Heart right ventricle (tissue), 16 donors: ENCODE measurements at regions not wholly inside any gene's neighbourhood (a gene's known extent, or its start where the extent isn't known, plus 50 kb on each side); places are given as distances from the start of the nearest gene placed in this dataset.

Experiments used
- ATAC-seq, 8 donors: fragments of 200-7000 bp; cut with Tn5 transposase; one replicate each; pipeline ENCODE4 v1.9.1; 2020; ENCODE audit warnings: mild to moderate bottlenecking in 8 of 8, moderate library complexity in 8 of 8, moderate number of reproducible peaks in 1 of 8
- DNase-seq, 2 donors: peaks; one replicate each; pipeline ENCODE4 v3.0.0-alpha.2; 2020
- H3K27ac ChIP-seq, 10 donors: fragments of 200-600 bp; sonication (generic) in 2 of 10; one replicate each; pipeline versions ENCODE4 v1.5.0 to v1.8.0; 2020 to 2022; ENCODE audit warnings: mild to moderate bottlenecking in 3 of 10
- H3K27me3 ChIP-seq, 7 donors: fragments of 200-600 bp; one replicate each; pipeline ENCODE4 v1.8.0; 2021 to 2022; ENCODE audit warnings: mild to moderate bottlenecking in 2 of 7
- H3K36me3 ChIP-seq, 9 donors: fragments of 200-600 bp; sonication (generic) in 1 of 9; one replicate each; pipeline versions ENCODE4 v1.5.0 to v1.8.0; 2020 to 2022; ENCODE audit warnings: mild to moderate bottlenecking in 2 of 9
- H3K4me1 ChIP-seq, 9 donors: fragments of 200-600 bp; sonication (generic) in 1 of 9; one replicate each; pipeline versions ENCODE4 v1.5.0 to v1.8.0; 2020 to 2022; ENCODE audit warnings: mild to moderate bottlenecking in 4 of 9
- H3K4me3 ChIP-seq, 10 donors: fragments of 200-600 bp; sonication (generic) in 2 of 10; one replicate each; pipeline versions ENCODE4 v1.5.0 to v1.8.0; 2020 to 2022; ENCODE audit warnings: mild to moderate bottlenecking in 7 of 10, moderate library complexity in 2 of 10
- H3K9me3 ChIP-seq, 11 donors: fragments of 200-600 bp in 10 of 11; sonication (generic) in 2 of 11; one replicate each; pipeline versions ENCODE4 v1.5.0 to v1.8.0; 2013 to 2022; ENCODE audit warnings: mild to moderate bottlenecking in 2 of 11, control low read depth in 1 of 11, moderate library complexity in 1 of 11
- WGBS, 2 donors: extraction: QIAGEN DNeasy Blood & Tissue Kit; methylation state at CpG; one replicate each; pipeline ENCODE4 v1.1.7; 2013; ENCODE audit warnings: inconsistent platforms in 1 of 2; 5-methylcytosine and 5-hydroxymethylcytosine counted together
- intact Hi-C, 10 donors: fragments of 100-400 bp; cut with DNase I; formaldehyde crosslinking; loops; one replicate each; pipeline versions ENCODE4 v1.11.1 to v1.14.2; 2022
- TF ChIP-seq, protein P1 (sequence below), 9 donors: fragments of 200-600 bp; sonication (generic) in 2 of 9; IDR thresholded peaks; one replicate each; pipeline versions ENCODE4 v1.5.0 to v1.8.0; 2021 to 2022; ENCODE audit warnings: antibody characterized with exemption in 9 of 9, mild to moderate bottlenecking in 5 of 9, moderate library complexity in 1 of 9
- donor health status: Arrhythmogenic right ventricular cardiomyopathy.
- donor health status: ischemic (EF 13 %, LVEDD 7.1; RV severe dilation, severe dysfunction).
- donor health status: healthy with polysubstance abuse.
- donor health status: DM: no; HTN: yes; CAD: no.
- donor health status: DM: no; HTN: no; CAD: no.
- donor health status: ischemic (EF 25% LVEDD 6.9; RV normal size, moderate dysfunction).
- donor health status: ischemic (EF 25% LVEDD 5.7; RV mildly dilated, moderate dysfunction).
- donor health status: healthy.
- donor health status: DM: yes; HTN: yes; CAD: no.
- donor health status: Ischemic cardiomyopathy.
- donor health status: ischemic (EF 35%, LVEDD 5.7; RV mildly dilated, moderate dysfunction).
- donor health status: nonischemic (EF 11% LVEDD 7.7; RV severe dilation, severe dysfunction).
- donor health status: DM: yes; HTN: yes; CAD: no.
- donor health status: PGD.
- donor health status: ischemic (EF 29% LVEDD 5.4; RV normal size, mild dysfunction).
- donor health status: nonischemic (EF 23%, LVEDD 6.1; RV moderate dilation, normal function).

GRCh38 chr16:77059446-77059845 is 131.5 kb upstream of the MON1B start:
- DNase-seq (no peak), ATAC-seq (no peak)
- TF ChIP-seq, protein P1, sequence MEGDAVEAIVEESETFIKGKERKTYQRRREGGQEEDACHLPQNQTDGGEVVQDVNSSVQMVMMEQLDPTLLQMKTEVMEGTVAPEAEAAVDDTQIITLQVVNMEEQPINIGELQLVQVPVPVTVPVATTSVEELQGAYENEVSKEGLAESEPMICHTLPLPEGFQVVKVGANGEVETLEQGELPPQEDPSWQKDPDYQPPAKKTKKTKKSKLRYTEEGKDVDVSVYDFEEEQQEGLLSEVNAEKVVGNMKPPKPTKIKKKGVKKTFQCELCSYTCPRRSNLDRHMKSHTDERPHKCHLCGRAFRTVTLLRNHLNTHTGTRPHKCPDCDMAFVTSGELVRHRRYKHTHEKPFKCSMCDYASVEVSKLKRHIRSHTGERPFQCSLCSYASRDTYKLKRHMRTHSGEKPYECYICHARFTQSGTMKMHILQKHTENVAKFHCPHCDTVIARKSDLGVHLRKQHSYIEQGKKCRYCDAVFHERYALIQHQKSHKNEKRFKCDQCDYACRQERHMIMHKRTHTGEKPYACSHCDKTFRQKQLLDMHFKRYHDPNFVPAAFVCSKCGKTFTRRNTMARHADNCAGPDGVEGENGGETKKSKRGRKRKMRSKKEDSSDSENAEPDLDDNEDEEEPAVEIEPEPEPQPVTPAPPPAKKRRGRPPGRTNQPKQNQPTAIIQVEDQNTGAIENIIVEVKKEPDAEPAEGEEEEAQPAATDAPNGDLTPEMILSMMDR (IDR thresholded peaks at IDR 0.05), result no peak
- Histone ChIP-seq H3K36me3 (no peaks in the 10 kb centered on the region), H3K27me3 (no peaks in the 10 kb centered on the region), H3K4me3 (no peak overlapping the region), H3K27ac (no peak overlapping the region), H3K4me1 (peaks cover 0 to 25% (median 17%) of the 10 kb centered on the region in 9 donors), H3K9me3 (peaks cover 0 to 13% (median 0%) of the 10 kb centered on the region in 11 donors)
- intact Hi-C loops, result no loop called here

- Histone ChIP-seq H3K27ac (no peak overlapping the region), H3K4me3 (no peak overlapping the region), H3K36me3 (no peaks in the 10 kb centered on the region), H3K27me3 (no peaks in the 10 kb centered on the region), H3K4me1 (peaks cover 0 to 32% (median 17%) of the 10 kb centered on the region in 9 donors), H3K9me3 (peaks cover 0 to 5% (median 0%) of the 10 kb centered on the region in 11 donors)
- intact Hi-C loops, result loop anchor here in 2 of 10 donors (10.0 kb wide), 2 partner anchors 56 to 104 kb away; no protein-coding TSS in a partner anchor
- TF ChIP-seq, protein P1 (IDR thresholded peaks at IDR 0.05), result no peak
- DNase-seq, result no peak
- WGBS, 2 donors, result 77 to 89% methylated on average over 1 of the region's 1 CpG
- ATAC-seq, result no peak
These were observed 130.4 kb upstream of the MON1B start for GRCh38 chr16:77060614-77061013.

DNA sequence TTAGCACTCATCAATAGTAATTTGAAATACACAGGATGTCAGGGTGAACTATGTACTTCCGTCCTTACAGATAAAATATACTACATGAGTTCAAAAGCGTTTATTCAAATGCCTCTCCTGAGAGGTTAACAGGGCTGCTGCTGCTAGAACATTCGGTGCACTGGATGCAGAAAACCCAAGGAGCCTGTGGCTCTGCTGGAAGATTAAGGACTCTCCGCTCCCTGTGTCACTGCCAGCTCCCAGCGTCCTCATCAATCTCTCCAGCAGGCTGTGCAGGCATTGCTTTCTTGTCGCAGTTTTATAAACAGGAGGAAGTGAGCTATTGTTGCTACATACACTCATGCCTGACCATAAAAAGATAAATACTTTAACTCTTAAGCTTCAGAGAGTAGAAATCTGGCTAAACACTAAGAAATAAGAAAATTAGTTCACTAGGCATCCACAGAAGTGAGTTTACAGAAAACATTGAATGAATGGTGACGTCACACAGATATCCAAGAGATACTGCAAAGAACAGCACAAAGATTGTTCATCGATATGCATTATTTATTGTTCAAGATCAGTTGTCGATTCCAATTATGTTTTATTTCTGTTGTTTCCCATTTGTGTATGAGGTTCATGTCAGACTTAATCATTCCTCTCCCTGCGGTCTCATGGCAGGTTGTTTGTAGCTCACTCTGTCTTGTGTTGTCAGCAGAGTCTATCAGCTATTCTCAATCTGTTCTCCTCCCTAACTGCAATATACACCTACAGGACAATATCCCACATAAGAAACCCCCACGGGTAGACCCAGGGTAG is 127.9 kb upstream of the MON1B start:
- H3K4me1 ChIP-seq, result peaks cover 0 to 52% (median 20%) of the 10 kb centered on the region in 9 donors
- intact Hi-C loops, result loop anchor here in 2 of 10 donors (10.0 kb wide), 2 partner anchors 58 to 102 kb away; no protein-coding TSS in a partner anchor
- peak in 7 of 8 donors; percentile 21 to 72 (median 52) for ATAC-seq

DNA sequence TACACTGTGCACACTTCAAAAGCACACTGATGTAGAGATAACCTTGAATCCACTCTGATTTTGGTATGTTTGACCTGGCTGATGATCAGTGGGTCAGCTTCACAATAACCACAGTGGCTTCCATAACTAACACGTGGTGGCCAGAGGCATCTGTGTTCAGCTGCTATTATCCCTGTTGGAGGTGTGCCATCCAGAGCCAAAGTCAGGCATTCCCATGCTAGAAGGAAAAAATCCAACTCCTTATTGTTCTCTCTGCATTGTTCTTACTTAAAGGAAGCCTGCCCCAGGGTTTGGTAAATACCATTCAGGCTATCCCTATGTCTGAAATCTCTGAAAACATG is 127.3 kb upstream of the MON1B start:
- 14 to 21% methylated on average over 1 of the region's 1 CpG for WGBS, 2 donors
- TF ChIP-seq, protein P1 (IDR thresholded peaks at IDR 0.05), result no peak
- peak overlapping the region in 2 of 10 donors; percentile 2 to 19 for H3K27ac ChIP-seq
- no peak overlapping the region for H3K4me3 ChIP-seq
- H3K9me3 ChIP-seq, result no peaks in the 10 kb centered on the region
- intact Hi-C loops, result loop anchor here in 2 of 10 donors (10.0 kb wide), 2 partner anchors 59 to 101 kb away; no protein-coding TSS in a partner anchor
- DNase-seq, result peak in 1 of 2 donors; percentile 7
- no peaks in the 10 kb centered on the region for H3K36me3 ChIP-seq
- peak in 4 of 8 donors; percentile 11 to 52 (median 36) for ATAC-seq
- H3K27me3 ChIP-seq, result no peaks in the 10 kb centered on the region
- H3K4me1 ChIP-seq, result peaks cover 0 to 55% (median 21%) of the 10 kb centered on the region in 9 donors

More for the DNA sequence above, 127.9 kb upstream of the MON1B start:
- no peak overlapping the region for H3K4me3 ChIP-seq
- H3K27me3 ChIP-seq, result no peaks in the 10 kb centered on the region
- WGBS, 2 donors, result 38% methylated on average over 11 of the region's 11 CpGs
- H3K27ac ChIP-seq, result peak overlapping the region in 3 of 10 donors; percentile 2 to 23 (median 19)
- no peak for DNase-seq
- no peaks in the 10 kb centered on the region for H3K36me3 ChIP-seq
- no peaks in the 10 kb centered on the region for H3K9me3 ChIP-seq
- TF ChIP-seq, protein P1 (IDR thresholded peaks at IDR 0.05), result peak in 2 of 9 donors; percentile 13 to 31
